Renal pelvis (tissue), 1 donor: ENCODE measurements at regions not wholly inside any gene's neighbourhood (a gene's known extent, or its start where the extent isn't known, plus 50 kb on each side); places are given as distances from the start of the nearest gene placed in this dataset.
"Not testable (repeated sequence)": the region's sequence is repeated elsewhere in the genome, so short reads cannot be mapped to it uniquely, and the experiment has no call there.

ENCODE experiments used
- DNase-seq: peaks from one replicate; pipeline ENCODE4 v3.0.0-alpha.2; 2013

DNA sequence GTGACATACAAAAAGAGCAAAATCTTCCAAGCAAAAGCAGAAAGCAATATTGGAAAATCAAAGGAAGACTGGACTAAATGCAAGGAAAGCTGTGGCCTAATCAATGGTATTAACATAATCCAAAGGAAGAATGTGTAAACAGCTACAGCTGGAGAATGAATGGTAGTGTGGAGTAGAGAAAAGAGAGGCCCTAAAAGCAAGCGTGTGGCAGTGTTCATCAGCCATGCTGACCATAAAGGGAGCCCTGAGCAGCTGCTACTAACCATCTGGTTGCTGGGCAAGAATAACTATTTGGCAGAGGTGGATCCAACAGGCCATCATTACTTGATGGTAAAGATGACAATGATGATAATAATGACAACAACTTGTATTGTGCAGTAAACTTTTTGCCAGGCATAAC is 148.5 kb upstream of the BEND6 start:
- DNase-seq: no peak

DNA sequence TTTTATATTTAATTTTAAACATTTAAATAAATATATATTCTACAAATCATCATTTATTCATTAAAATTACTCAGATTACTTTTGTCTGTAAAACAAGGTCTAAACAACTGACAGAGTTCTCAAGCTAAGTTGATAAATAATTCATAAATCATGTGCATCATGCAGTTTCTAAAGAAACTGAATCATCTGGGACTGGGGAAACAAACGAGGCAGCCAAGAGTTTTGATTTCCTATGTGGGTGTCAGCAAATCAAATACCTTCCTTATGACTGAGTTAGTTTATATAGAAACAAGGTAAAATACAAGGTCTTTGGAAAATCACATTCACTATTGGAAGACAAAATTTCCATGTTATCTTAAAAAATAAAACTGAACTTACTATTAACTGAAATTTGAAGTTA is 149.9 kb upstream of the BEND6 start:
- no peak for DNase-seq

DNA sequence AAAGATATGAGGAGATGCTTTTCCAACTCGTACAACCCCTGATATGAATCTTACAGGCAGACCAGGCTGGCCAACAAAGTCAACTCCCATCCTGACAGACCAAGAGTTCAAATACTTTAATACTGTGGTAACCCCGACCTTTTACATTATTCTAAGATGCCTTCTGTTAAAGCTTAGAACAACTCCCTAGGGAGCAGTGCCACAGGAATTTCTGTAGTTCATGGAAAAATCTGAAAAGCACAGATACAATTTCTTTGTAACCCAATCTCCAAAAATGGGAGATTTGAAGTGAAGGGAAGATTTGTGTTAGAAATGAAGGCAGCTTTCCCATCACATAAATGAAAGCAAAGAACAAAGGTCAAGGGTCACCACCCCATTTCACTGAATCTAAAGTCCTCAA is 151.3 kb upstream of the BEND6 start:
- DNase-seq: no peak

DNA sequence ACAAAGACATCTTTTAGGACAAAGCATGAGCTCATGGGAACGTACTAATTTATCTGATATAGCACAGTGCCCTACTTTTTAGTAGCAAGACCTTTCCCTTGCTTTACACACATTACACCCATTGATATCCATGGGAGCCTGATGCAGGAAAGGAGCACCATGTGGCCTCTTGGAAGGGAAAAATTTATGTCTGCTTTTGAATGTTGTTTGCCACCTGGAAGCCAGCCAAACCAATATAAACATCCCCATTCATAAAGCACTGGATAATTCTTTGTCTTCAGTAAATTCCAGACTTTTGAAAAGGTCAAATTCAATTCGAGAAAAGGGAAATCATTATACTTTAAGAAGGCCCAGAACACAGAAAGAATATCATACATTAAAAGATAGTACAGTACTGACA is 152.3 kb upstream of the BEND6 start:
- DNase-seq: no peak

DNA sequence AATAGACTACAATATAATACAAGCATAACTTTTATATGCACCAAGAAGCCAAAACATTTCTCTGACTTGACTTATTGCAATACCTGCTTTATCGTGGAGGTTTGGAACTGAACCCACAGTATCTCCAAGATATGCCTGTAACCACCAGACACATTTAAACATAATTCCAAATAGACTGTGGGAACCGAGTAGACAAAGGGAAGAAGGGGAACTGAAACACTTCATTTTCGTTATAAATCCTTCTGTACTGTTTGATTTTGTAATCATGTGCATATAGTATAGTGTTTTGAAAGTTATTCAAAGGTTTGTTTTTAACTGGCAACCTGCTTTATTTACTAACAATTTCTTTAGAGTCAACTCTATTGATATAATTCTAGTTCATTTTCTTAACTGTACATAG is 154.9 kb upstream of the BEND6 start:
- no peak for DNase-seq

DNA sequence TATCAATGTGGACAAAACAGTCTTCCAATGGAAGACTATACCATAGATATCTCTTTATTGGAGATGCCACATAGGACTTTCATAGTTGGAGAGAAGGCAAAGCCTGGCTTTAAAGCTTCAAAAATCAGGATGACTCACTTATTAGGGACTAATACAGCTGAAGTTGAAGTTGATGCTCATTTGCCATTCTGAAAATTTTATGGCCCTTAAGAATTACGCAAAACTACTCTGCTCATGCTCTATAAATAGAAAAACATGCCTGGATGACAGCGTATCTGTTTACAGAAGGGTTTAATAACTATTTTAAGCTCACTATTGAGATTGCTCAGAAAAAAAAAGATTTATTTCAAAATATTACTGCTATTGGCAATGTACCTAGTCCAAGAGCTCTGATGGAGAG is 155.5 kb upstream of the DST start:
- no peak for DNase-seq

DNA sequence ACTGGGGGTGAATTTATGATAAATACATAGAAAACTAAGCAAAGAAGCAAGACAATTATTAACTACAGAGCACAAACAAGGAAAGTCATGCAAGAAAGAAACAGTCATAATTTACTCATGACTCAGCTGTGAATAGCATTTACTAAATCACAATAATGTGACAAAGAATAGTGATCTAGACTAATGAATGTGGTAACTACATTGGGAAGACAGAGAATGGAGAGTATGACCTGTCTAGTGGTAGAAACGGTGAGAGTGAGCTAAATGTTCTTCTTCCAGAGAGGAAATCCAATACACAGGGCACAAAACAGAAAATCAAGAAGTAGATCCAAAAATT is 153.5 kb upstream of the DST start:
- DNase-seq: no peak

DNA sequence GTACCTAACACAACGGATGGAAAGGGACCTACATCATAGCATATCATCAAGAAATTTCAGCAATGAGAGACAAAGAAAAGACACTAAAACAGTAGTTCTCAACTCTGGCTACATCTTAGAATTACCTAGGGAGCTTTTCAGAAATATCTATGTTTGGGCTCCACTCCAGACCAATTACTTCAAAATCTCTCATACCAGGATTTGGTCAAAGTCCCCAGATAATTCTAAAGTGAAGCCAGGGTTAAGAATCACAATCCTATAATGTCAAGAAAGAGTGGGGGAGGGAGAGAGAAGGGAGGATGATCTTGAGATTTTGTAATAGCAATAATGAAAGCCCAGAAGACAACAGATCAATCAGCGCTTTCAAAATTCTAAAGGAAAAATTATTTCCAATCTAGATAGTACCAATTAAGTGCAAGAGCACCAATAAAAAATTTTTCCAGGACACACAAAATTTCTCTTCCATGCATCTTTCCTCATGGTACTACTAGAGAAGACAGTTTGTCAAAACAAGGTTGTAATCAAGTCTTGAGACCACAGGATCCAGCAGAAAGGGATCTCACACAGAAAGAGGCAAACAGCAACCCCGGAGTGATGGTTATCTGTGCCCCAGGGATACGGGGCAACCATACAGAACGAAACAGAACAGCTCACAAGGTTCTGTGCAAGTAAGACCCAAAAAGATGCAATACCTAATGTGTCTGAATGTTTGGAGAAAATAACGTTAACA is 152.9 kb upstream of the DST start:
- DNase-seq: no peak

DNA sequence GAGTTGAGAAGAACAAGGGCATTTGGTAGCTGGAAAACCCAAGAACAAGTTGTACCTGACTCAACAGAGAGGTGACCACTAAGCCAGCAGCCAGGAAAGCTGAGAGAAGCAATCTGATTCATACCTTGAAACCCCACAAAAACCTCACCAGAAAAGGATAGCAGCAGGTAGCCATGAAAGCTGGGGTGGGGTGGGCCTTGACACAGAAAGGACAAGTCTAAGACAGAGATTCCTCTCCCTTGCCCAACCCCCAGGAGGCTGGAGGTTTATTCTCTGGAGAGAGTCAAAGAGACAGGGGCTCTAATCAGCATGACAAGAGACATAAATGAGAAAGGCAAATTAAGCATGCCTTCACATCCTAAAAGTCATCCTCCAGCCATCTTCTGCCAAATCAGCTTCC is 151.7 kb upstream of the DST start:
- no peak for DNase-seq

DNA sequence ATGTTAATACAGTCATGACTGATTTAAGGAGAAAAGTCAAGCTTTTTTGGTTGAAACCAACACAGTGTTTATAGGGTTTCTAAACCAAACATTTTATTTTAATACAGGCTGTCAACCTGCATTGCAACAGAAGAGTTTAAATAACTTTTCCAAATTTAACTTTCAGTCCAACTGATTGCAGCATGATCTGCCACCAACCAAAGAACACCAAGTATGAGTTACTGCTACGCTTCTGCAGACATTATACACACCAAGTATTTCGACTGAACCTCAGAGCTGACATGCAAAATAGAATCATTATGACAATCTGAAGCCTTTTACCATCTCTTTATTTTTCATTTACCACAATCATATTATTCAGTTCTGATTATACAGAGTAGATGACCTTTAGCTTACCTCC is 151.2 kb upstream of the DST start:
- no peak for DNase-seq

DNA sequence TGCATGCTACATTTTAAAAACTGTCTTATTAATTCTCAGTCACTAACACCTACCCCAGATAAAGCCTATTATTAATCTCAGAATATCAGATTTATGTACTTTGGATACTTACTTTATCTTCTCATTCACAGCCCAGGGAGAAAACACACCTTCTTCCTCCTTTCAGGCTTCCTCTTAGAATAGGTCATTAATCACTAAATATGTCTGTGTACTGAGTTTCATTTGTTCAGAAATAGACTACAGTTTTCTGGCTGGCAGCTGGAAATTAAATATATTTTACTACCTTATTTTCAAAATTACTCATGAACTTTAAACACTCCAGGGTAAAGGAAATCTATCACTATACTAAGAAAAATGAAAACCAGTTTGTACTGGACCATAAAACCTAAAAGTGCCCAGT is 147.7 kb upstream of the DST start:
- DNase-seq: no peak

DNA sequence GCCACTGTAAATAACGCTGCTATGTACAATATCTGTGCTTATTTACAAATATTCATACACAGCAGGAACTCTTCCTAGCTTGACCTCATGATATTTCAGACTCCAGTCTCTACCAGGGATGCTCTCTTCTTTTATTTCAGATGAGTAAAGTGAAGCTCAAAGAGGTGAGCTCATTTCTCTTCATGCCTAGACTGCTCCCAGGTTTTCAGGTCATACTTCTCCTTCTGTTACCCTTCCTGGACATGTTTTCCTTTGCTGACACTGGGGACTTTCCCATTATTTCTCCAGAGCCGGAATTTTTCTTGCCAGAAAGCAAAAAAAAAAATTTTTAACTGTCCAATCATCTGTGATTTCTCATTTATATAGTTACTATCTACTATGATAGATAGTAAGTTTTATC is 147.2 kb upstream of the DST start:
- no peak for DNase-seq

DNA sequence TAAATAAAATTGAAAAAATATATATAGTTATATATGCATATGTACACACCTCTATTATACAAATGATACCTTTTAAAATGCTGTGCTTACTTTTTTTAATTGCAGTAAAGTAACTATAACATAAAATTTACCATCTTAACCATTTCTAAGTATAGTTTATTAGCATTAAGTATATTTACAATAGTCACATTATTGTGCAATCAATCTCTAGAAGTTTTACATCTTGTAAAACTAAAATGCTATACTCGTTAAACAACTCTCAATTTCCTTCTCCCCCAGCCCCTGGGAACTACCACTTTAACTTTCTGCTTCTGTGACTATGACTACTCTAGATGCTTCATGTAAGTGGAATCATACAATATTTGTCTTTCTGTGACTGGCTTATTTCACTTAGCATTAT is 146.7 kb upstream of the DST start:
- no peak for DNase-seq

DNA sequence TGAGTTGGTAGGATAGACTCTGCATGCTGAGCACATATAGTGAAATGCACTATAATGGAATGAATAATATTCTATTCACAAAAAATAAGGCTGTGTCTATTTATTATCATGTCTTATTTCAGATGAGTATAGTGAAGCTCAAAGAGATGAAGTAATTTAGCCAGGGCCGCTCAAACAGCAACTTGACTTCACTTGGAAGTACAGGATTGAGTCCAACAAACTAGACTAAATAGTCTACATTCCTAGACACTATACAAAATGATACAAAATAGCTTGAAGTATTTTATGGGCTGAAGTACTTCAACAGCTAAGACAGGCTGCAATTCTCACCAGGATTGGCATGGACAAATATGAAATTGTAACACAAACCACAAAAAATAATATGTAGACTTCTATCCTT is 144.5 kb upstream of the DST start:
- no peak for DNase-seq

DNA sequence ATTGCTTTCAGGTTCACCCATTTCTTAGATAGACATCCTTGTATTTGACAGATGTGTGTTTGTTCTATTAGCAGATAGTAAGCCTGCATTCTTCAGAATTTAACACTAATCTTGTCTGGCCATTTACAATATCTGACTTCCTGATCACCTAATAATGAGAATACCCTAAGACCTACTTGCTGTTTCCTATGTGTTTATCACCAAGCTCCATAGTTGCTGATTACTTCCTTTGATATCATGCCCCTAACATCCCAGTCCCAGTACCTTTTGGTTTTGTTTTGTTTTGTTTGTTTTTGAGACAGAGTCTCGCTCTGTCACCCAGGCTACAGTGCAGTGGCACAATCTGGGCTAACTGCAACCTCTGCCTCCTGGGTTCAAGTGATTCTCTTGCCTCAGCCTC is 143.6 kb upstream of the DST start:
- DNase-seq: no peak

DNA sequence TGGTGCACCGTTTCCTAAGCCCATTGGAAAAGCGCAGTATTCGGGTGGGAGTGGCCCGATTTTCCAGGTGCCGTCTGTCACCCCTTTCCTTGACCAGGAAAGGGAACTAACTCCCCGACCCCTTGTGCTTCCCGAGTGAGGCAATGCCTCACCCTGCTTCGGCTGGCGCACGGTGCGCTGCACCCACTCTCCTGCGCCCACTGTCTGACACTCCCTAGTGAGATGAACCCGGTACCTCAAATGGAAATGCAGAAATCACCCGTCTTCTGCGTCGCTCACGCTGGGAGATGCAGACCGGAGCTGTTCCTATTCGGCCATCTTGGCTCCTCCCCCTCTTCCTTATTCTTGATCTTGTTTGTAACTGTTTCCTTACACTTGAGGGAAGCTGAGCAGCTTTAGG is 142.8 kb upstream of the DST start:
- not testable (repeated sequence) for DNase-seq

DNA sequence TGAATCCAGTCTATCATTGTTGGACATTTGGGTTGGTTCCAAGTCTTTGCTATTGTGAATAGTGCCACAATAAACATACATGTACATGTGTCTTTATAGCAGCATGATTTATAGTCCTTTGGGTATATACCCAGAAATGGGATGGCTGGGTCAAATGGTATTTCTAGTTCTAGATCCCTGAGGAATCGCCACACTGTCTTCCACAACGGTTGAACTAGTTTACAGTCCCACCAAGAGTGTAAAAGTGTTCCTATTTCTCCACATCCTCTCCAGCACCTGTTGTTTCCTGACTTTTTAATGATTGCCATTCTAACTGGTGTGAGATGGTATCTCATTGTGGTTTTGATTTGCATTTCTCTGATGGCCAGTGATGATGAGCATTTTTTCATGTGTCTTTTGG is 137.4 kb upstream of the DST start:
- not testable (repeated sequence) for DNase-seq

DNA sequence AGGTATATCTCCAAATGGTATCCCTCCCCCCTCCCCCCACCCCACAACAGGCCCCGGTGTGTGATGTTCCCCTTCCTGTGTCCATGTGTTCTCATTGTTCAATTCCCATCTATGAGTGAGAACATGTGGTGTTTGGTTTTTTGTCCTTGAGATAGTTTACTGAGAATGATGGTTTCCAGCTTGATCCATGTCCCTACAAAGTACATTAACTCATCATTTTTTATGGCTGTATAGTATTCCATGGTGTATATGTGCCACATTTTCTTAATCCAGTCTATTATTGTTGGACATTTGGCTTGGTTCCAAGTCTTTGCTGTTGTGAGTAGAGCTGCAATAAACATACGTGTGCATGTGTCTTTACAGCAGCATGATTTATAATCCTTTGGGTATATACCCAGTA is 135.8 kb upstream of the DST start:
- DNase-seq: not testable (repeated sequence)

DNA sequence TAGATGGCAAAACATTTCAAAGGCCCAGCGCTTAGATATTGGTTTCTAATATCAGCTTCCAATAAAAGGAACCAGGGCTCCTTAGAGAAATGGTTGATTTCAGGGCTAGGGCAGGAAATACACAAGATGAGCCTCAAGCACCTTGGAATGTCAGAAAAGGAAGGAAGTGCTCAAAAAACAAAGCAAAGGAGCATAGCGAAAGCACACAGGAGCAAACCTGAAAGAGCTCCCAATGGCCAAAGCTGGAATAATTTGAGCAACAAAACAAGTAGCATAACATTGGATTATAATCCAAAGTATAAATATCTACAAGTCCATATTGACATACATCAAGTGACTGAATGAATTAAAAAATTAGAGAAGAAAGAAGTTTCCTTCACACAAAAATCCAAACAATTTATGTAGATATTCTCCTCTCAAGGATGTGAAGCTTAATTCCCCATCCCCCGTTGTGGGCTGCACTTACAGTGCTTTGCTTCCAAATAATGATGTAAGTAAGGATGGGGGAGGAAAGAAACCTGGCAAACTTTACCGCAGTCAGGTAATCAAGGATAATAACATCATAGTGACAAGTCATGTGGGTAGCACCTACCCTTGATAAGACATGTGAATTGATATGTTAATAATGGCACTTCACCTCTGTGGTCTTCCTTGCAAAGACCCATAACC is 132.9 kb upstream of the DST start:
- no peak for DNase-seq

DNA sequence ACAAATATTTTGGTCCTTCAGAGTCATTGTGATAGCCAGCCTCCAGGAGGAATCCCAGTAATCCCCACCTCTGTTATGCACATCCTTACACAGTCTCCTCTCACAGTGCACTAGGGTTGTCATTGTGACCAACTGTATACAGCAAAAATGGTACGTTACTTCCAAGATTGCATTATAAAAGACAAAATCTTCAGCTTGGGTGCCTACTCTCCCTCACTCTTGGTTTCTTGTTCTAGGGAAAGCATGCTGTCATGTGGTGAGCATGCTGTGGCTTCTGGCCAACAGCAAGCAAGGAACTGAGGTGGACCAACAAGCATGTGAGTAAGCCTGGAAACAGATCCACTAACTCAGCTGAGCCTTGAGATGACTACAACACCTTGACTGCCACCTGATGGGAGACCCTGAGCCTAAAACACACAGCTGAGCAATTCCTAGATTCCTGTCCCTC is 130.1 kb upstream of the DST start:
- DNase-seq: no peak

DNA sequence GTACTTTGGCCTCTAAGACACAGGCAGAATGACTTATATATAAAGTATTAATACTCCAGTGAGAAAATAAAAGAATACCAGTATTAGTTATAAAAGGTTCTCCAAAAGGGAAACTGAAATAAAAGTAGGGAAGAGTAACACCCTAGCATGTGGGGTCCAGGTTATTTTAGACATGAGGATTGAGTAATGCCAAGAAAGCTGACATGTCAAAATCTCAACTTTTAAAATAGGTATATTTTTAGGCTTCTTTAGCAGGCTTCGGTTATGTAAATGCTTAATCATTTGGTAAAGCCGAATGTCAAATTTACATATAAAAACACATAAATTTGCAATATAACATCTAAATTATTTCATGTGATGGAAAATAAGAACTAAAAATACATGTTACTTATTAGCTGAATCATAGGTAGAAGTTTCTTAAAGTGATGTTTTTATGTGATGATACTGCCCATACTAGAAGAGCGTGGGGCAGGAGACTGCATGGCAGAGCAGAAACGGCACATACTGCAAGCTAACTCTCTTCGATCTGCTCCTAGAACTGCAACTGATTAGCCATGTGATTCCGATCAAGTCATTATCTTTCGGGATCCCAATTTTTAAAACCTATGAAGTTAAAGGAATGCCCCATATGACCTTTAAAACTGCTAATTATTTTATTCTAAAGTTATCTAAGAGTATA is 129.4 kb upstream of the DST start:
- no peak for DNase-seq

DNA sequence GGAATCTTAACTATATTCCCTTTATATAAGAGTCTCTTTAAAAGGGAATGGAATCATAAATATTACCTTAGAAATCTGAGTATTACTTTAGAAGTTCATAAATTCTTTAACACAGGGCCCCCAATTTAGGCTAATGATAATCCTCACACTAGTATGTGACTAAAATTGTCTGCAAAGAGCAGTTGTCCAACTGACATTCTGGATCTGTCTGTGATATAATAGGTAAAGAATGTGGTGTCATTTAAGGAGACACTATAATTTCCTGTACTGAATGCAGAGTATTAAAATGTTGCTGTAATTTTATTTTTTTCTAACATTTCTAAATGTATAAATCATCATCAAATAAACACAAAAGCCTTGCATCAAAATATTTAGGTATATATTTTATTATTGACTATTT is 128.5 kb upstream of the DST start:
- DNase-seq: no peak

DNA sequence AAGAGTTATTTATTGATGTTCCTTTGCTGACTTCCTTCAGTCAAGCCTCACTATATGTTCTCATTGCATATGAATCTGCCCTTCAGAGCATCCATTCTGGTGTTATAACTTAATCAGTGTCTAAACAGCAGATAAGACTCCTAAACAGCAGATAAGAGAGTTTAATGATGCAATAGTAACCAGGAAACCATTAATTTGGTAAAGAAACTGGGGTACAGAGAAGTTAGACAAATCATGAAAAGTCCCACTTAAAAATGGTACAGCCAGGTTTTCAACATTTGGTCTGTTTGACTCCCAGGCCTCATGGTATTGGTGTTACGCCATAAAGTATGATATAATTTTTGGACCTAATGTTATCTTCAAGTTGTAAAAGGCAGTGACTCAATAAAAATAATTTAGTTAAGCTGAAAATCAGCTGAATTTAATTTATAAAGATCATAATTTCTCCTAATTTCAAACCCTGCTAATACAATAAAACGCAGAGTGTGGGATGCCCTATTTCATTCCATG is 127.4 kb upstream of the DST start:
- DNase-seq: no peak
